ENCODE measurements at regions not wholly inside any gene's neighbourhood (a gene's known extent, or its start where the extent isn't known, plus 50 kb on each side); places are given as distances from the start of the nearest gene placed in this dataset.

DNA sequence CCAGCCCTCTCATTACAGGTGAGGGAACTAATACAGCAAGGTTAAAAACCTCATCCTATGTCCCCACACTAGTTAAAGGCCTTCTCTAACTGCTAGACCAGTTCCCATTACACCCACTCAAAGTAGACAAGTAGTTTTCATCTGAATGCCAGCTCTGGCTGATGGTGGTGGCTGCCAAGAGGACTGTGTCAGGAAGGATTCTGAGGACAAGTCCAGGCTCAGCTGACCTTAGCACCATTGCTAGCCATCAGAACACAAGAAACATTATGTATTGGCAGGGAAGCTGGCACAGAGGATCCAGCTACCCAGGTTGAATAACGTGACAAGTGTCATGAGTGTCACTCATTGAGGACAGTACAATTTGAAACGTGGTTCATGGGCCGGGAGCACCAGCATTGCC, 163.4 kb downstream of the HSD17B3 start:
- H3K27ac ChIP-seq, result no peak overlapping the region
- H3K27me3 ChIP-seq, result no peaks in the 10 kb centered on the region
- Mint-ChIP-seq H3K27me3 (ENCODE audit: insufficient read depth, low read depth) (peaks cover 7% of the 10 kb centered on the region), H3K4me1 (peaks cover 42% of the 10 kb centered on the region), H3K27ac (no peak overlapping the region), H3K36me3 (no peaks in the 10 kb centered on the region), H3K9me3 (no peaks in the 10 kb centered on the region), H3K4me3 (no peak overlapping the region)
- H2AFZ ChIP-seq (replicated peaks), result no peak overlapping the region
- no peak for TF ChIP-seq EZH2 (IDR thresholded peaks at IDR 0.05)
- TF ChIP-seq, protein P1, sequence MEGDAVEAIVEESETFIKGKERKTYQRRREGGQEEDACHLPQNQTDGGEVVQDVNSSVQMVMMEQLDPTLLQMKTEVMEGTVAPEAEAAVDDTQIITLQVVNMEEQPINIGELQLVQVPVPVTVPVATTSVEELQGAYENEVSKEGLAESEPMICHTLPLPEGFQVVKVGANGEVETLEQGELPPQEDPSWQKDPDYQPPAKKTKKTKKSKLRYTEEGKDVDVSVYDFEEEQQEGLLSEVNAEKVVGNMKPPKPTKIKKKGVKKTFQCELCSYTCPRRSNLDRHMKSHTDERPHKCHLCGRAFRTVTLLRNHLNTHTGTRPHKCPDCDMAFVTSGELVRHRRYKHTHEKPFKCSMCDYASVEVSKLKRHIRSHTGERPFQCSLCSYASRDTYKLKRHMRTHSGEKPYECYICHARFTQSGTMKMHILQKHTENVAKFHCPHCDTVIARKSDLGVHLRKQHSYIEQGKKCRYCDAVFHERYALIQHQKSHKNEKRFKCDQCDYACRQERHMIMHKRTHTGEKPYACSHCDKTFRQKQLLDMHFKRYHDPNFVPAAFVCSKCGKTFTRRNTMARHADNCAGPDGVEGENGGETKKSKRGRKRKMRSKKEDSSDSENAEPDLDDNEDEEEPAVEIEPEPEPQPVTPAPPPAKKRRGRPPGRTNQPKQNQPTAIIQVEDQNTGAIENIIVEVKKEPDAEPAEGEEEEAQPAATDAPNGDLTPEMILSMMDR (IDR thresholded peaks at IDR 0.05), result no peak
- no peak for TF ChIP-seq EZH2phosphoT487 (IDR thresholded peaks at IDR 0.05)
- H3K36me3 ChIP-seq, result no peaks in the 10 kb centered on the region
- no peak overlapping the region for H3K9ac ChIP-seq
- no peak for DNase-seq (ENCODE audit: low spot score)
- no peaks in the 10 kb centered on the region for H3K9me3 ChIP-seq (ENCODE audit: low read depth)
- H3K4me2 ChIP-seq, result no peak overlapping the region
- H3K4me3 ChIP-seq, result no peak overlapping the region
- H3F3A ChIP-seq (ENCODE audit: low read depth), result peaks cover 3% of the 10 kb centered on the region
- H3K79me2 ChIP-seq (ENCODE audit: low read depth), result no peaks in the 10 kb centered on the region
- H3K4me1 ChIP-seq, result peaks cover 19% of the 10 kb centered on the region
- H4K20me1 ChIP-seq (ENCODE audit: low read depth), result no peaks in the 10 kb centered on the region

DNA sequence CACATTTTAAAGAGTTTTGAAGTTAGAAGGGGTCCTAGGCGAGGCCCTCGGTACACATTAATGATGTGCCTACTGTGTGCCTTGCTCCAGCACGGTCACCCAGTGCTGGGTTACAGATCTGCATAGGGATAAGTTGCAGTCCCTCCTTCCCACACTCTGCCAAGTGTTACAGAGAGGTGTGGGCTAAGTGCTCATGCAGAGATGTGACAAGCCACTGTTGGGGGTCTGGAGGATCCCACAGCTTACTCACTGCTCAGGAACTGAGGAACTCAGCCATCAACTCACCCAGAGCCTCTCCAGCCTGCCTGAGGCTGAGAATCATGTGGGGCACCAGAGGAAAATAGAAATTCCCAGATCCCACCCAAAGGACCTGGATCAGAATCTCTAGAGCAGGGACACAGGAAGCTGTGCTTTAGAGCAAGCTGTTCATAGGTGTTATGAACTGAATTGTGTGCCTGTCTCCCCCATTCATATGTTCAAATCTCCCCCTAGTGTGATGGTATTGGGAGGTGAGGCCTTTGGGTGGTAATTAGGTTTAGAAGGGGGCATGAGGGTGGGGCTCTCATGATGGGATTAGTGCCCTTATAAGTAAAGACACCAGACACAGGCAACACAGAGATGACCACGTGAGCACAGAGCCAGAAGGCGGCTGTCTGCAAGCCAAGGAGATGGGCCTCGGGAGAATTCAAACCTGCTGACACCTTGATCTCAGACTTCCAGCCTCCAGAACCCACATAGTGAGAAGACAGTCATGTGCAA, 164.1 kb downstream of the HSD17B3 start:
- H3K4me3 ChIP-seq, result no peak overlapping the region

DNA sequence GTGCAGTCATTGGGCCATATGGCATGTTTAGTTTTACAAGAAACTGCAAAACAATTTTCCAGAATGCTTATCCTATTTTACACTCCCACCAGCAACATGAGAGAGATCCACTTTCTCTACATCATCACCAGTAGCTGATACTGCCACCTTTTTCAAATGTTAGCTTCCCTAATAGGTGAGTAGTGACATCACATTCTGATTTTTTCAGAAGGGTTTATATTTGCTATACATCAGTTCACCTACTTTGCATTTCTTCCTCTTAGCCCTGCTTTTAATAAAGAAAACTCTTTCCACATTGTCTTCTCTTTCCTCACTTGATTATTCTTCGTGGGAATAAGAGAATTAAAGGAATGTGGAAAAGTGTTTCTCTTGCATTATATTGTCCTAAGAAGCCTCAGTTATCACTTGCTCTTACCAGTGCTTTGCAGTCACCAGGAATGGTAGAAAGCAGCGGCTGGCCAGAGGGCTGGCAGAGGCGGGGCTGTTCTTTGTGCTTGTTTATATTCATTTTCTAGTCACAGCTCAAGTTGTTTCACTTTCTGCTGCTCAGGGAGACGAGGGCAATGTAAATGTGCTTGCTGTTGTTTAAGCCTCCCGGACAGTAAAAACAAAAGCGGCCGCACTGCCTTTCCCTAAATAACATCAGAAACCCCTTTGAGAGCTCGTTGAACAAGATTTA, 164.8 kb downstream of the HSD17B3 start:
- H3K79me2 ChIP-seq (ENCODE audit: low read depth), result no peaks in the 10 kb centered on the region
- H3K9ac ChIP-seq, result no peak overlapping the region
- H3K9me3 ChIP-seq (ENCODE audit: low read depth), result no peaks in the 10 kb centered on the region
- no peaks in the 10 kb centered on the region for H3K36me3 Mint-ChIP-seq
- no peak overlapping the region for H3K4me3 ChIP-seq
- H4K20me1 ChIP-seq (ENCODE audit: low read depth), result no peaks in the 10 kb centered on the region
- H3K4me3 Mint-ChIP-seq, result no peak overlapping the region
- H3K9me3 Mint-ChIP-seq, result no peaks in the 10 kb centered on the region
- H3K4me1 Mint-ChIP-seq, result peaks cover 37% of the 10 kb centered on the region
- peak overlapping the region; percentile 42 for H3K4me2 ChIP-seq
- no peak overlapping the region for H3K27ac ChIP-seq
- H3K4me1 ChIP-seq, result peaks cover 19% of the 10 kb centered on the region
- H3K27me3 ChIP-seq, result peaks cover 4% of the 10 kb centered on the region
- peaks cover 8% of the 10 kb centered on the region for H3K27me3 Mint-ChIP-seq (ENCODE audit: insufficient read depth, low read depth)
- DNase-seq (ENCODE audit: low spot score), result peak; percentile 23
- peak overlapping the region; percentile 65 for H2AFZ ChIP-seq (replicated peaks)
- no peak for TF ChIP-seq EZH2phosphoT487 (IDR thresholded peaks at IDR 0.05)
- TF ChIP-seq, protein P1 (IDR thresholded peaks at IDR 0.05), result no peak
- no peak for TF ChIP-seq EZH2 (IDR thresholded peaks at IDR 0.05)
- H3K36me3 ChIP-seq, result no peaks in the 10 kb centered on the region
- peak overlapping the region; percentile 37 for H3K27ac Mint-ChIP-seq
- H3F3A ChIP-seq (ENCODE audit: low read depth), result peaks cover 3% of the 10 kb centered on the region

More for the DNA sequence above, 164.1 kb downstream of the HSD17B3 start:
- H3K27me3 Mint-ChIP-seq (ENCODE audit: insufficient read depth, low read depth), result peaks cover 8% of the 10 kb centered on the region
- peaks cover 40% of the 10 kb centered on the region for H3K4me1 Mint-ChIP-seq
- no peak for TF ChIP-seq EZH2 (IDR thresholded peaks at IDR 0.05)
- TF ChIP-seq, protein P1 (IDR thresholded peaks at IDR 0.05), result no peak
- no peak for TF ChIP-seq EZH2phosphoT487 (IDR thresholded peaks at IDR 0.05)
- H3K9ac ChIP-seq, result no peak overlapping the region
- no peaks in the 10 kb centered on the region for H3K79me2 ChIP-seq (ENCODE audit: low read depth)
- no peak overlapping the region for H3K4me3 Mint-ChIP-seq
- H2AFZ ChIP-seq (replicated peaks), result peak overlapping the region; percentile 65
- H3K9me3 Mint-ChIP-seq, result no peaks in the 10 kb centered on the region
- no peaks in the 10 kb centered on the region for H3K9me3 ChIP-seq (ENCODE audit: low read depth)
- peaks cover 19% of the 10 kb centered on the region for H3K4me1 ChIP-seq
- no peak overlapping the region for H3K27ac Mint-ChIP-seq
- no peak overlapping the region for H3K27ac ChIP-seq
- peaks cover 3% of the 10 kb centered on the region for H3F3A ChIP-seq (ENCODE audit: low read depth)
- no peaks in the 10 kb centered on the region for H3K36me3 ChIP-seq
- no peaks in the 10 kb centered on the region for H4K20me1 ChIP-seq (ENCODE audit: low read depth)
- DNase-seq (ENCODE audit: low spot score), result no peak
- H3K4me2 ChIP-seq, result no peak overlapping the region
- H3K27me3 ChIP-seq, result peaks cover under 1% of the 10 kb centered on the region
- H3K36me3 Mint-ChIP-seq, result no peaks in the 10 kb centered on the region
